Naive thymus-derived CD4-positive, alpha-beta T cell (primary cell): ENCODE measurements at regions not wholly inside any gene's neighbourhood (a gene's known extent, or its start where the extent isn't known, plus 50 kb on each side); places are given as distances from the start of the nearest gene placed in this dataset.

ENCODE experiments used
- ATAC-seq: fragments of 150-1000 bp; cut with Tn5 transposase; 2 replicates; pipeline ENCODE4 v1.10.0; 2021; ENCODE audit warnings: mild to moderate bottlenecking, moderate library complexity
- CTCF ChIA-PET: fragments of 350-600 bp; sonication (Branson Sonifier 250); formaldehyde crosslinking; loops from one replicate; lab custom pipeline; 2021; ENCODE audit warnings: antibody characterized with exemption; lab: Charles Lee
- POLR2A ChIA-PET: fragments of 350-600 bp; sonication (Branson Sonifier 250); formaldehyde crosslinking; loops from one replicate; lab custom pipeline; 2021; ENCODE audit warnings: antibody characterized with exemption, inconsistent platforms; lab: Charles Lee
- DNase-seq, 9 donors: peaks; one replicate each; pipeline versions ENCODE4 v3.0.0 to v3.0.0-alpha.2; 2020 to 2022; ENCODE audit warnings: mixed read lengths in 1 of 9
- H3K27ac ChIP-seq: one replicate; pipeline ENCODE4 v1.7.0; 2013; ENCODE audit warnings: mild to moderate bottlenecking, low read depth, low read length, moderate library complexity
- H3K27me3 ChIP-seq, 2 donors: one replicate each; pipeline ENCODE4 v1.7.0; 2013; ENCODE audit warnings: low read length in 2 of 2, mild to moderate bottlenecking in 2 of 2, moderate library complexity in 2 of 2; ENCODE audit not compliant: control insufficient read depth in 2 of 2, insufficient read depth in 2 of 2
- H3K36me3 ChIP-seq, 3 experiments: 1 replicate in 2 of 3; 2 replicates in 1 of 3; pipeline ENCODE4 v1.7.0; 2013; ENCODE audit warnings: low read length in 3 of 3, mild to moderate bottlenecking in 3 of 3, moderate library complexity in 1 of 3; ENCODE audit not compliant: insufficient read depth in 3 of 3, control insufficient read depth in 2 of 3
- H3K4me1 ChIP-seq, 2 donors: one replicate each; pipeline ENCODE4 v1.7.0; 2013; ENCODE audit warnings: low read length in 2 of 2, mild to moderate bottlenecking in 2 of 2, moderate library complexity in 1 of 2; ENCODE audit not compliant: control insufficient read depth in 2 of 2, insufficient read depth in 2 of 2
- H3K4me3 ChIP-seq: 2 replicates; pipeline ENCODE4 v1.7.0; 2013; ENCODE audit warnings: mild to moderate bottlenecking, low read length
- H3K9me3 ChIP-seq, 3 experiments: 1 replicate in 2 of 3; 2 replicates in 1 of 3; pipeline ENCODE4 v1.7.0; 2013; ENCODE audit warnings: low read length in 3 of 3; ENCODE audit not compliant: control insufficient read depth in 2 of 3
- H3K27ac Mint-ChIP-seq, 9 donors: one replicate each; pipeline ENCODE4 v1.8.0; 2020 to 2022; ENCODE audit warnings: mixed read lengths in 9 of 9, mild to moderate bottlenecking in 8 of 9, moderate library complexity in 5 of 9, inconsistent platforms in 2 of 9
- H3K27me3 Mint-ChIP-seq, 5 donors: one replicate each; pipeline ENCODE4 v1.8.0; 2021 to 2022; ENCODE audit warnings: mixed read lengths in 5 of 5, mild to moderate bottlenecking in 1 of 5
- H3K36me3 Mint-ChIP-seq, 5 donors: one replicate each; pipeline ENCODE4 v1.8.0; 2020 to 2022; ENCODE audit warnings: mixed read lengths in 5 of 5, mild to moderate bottlenecking in 3 of 5, inconsistent platforms in 1 of 5
- H3K4me1 Mint-ChIP-seq, 7 donors: one replicate each; pipeline ENCODE4 v1.8.0; 2020 to 2022; ENCODE audit warnings: mixed read lengths in 7 of 7, mild to moderate bottlenecking in 3 of 7, inconsistent platforms in 1 of 7
- H3K4me3 Mint-ChIP-seq, 10 donors: one replicate each; pipeline ENCODE4 v1.8.0; 2020 to 2022; ENCODE audit warnings: mild to moderate bottlenecking in 10 of 10, mixed read lengths in 10 of 10, moderate library complexity in 6 of 10, inconsistent platforms in 2 of 10
- H3K9me3 Mint-ChIP-seq, 11 donors: one replicate each; pipeline ENCODE4 v1.8.0; 2020 to 2022; ENCODE audit warnings: mixed read lengths in 11 of 11, mild to moderate bottlenecking in 4 of 11, inconsistent platforms in 1 of 11, moderate library complexity in 1 of 11
- intact Hi-C, 2 donors: fragments of 100-400 bp; cut with micrococcal nuclease; formaldehyde crosslinking; loops; one replicate each; pipeline ENCODE4 v1.15.1; 2023

- Histone ChIP-seq H3K27me3 (no peaks in the 10 kb centered on the region), H3K9me3 (no peaks in the 10 kb centered on the region), H3K36me3 (no peaks in the 10 kb centered on the region), H3K4me1 (no peaks in the 10 kb centered on the region), H3K27ac (no peak overlapping the region), H3K4me3 (no peak overlapping the region)
- ChIA-PET CTCF (no interaction called here), POLR2A (no interaction called here)
- intact Hi-C loops = no loop called here
- H3K36me3 Mint-ChIP-seq = peaks cover 0 to 5% (median 0%) of the 10 kb centered on the region in 5 donors
- ATAC-seq (no peak), DNase-seq (no peak)
- H3K4me3 Mint-ChIP-seq = no peak overlapping the region
- peaks cover 0 to 12% (median 3%) of the 10 kb centered on the region in 11 donors for H3K9me3 Mint-ChIP-seq
- peaks cover 12 to 33% (median 23%) of the 10 kb centered on the region in 5 donors for H3K27me3 Mint-ChIP-seq
- H3K27ac Mint-ChIP-seq = no peak overlapping the region
- no peaks in the 10 kb centered on the region for H3K4me1 Mint-ChIP-seq
Observed at GRCh38 chr3:124526601-124527000, 203.7 kb upstream of the UMPS start.

- Histone ChIP-seq H3K36me3 (no peaks in the 10 kb centered on the region), H3K27me3 (no peaks in the 10 kb centered on the region), H3K4me3 (no peak overlapping the region), H3K27ac (no peak overlapping the region), H3K4me1 (no peaks in the 10 kb centered on the region), H3K9me3 (no peaks in the 10 kb centered on the region)
- ChIA-PET POLR2A (no interaction called here), CTCF (no interaction called here)
- ATAC-seq (no peak), DNase-seq (no peak)
- Mint-ChIP-seq H3K36me3 (peaks cover 0 to 5% (median 0%) of the 10 kb centered on the region in 5 donors), H3K27ac (no peak overlapping the region), H3K4me3 (no peak overlapping the region), H3K27me3 (peaks cover 13 to 41% (median 35%) of the 10 kb centered on the region in 5 donors), H3K9me3 (peaks cover 0 to 11% (median 3%) of the 10 kb centered on the region in 11 donors), H3K4me1 (no peaks in the 10 kb centered on the region)
- intact Hi-C loops = no loop called here
Observed at GRCh38 chr3:124529826-124530571, 200.3 kb upstream of the UMPS start.

GRCh38 chr3:124530916-124531315 is 199.3 kb upstream of the UMPS start:
- intact Hi-C loops = no loop called here
- Mint-ChIP-seq H3K36me3 (peaks cover 0 to 5% (median 0%) of the 10 kb centered on the region in 5 donors), H3K4me1 (no peaks in the 10 kb centered on the region), H3K27ac (no peak overlapping the region), H3K9me3 (peaks cover 0 to 5% (median 0%) of the 10 kb centered on the region in 11 donors), H3K27me3 (peaks cover 13 to 41% (median 30%) of the 10 kb centered on the region in 5 donors), H3K4me3 (no peak overlapping the region)
- Histone ChIP-seq H3K4me3 (no peak overlapping the region), H3K9me3 (no peaks in the 10 kb centered on the region), H3K27me3 (no peaks in the 10 kb centered on the region), H3K36me3 (no peaks in the 10 kb centered on the region), H3K27ac (no peak overlapping the region), H3K4me1 (no peaks in the 10 kb centered on the region)
- POLR2A ChIA-PET = no interaction called here
- no peak for DNase-seq
- no peak for ATAC-seq
- CTCF ChIA-PET = no interaction called here

- H3K27ac Mint-ChIP-seq = no peak overlapping the region
- peaks cover 0 to under 1% (median 0%) of the 10 kb centered on the region in 5 donors for H3K36me3 Mint-ChIP-seq
- Histone ChIP-seq H3K4me1 (no peaks in the 10 kb centered on the region), H3K9me3 (no peaks in the 10 kb centered on the region), H3K27ac (no peak overlapping the region), H3K4me3 (no peak overlapping the region), H3K27me3 (no peaks in the 10 kb centered on the region), H3K36me3 (no peaks in the 10 kb centered on the region)
- H3K4me1 Mint-ChIP-seq = no peaks in the 10 kb centered on the region
- ATAC-seq (no peak), DNase-seq (no peak)
- ChIA-PET POLR2A (no interaction called here), CTCF (no interaction called here)
- H3K4me3 Mint-ChIP-seq = no peak overlapping the region
- peaks cover 0 to under 1% (median 0%) of the 10 kb centered on the region in 11 donors for H3K9me3 Mint-ChIP-seq
- intact Hi-C loops = no loop called here
- H3K27me3 Mint-ChIP-seq = peaks cover 7 to 40% (median 30%) of the 10 kb centered on the region in 5 donors
Observed at GRCh38 chr3:124532071-124532470, 198.2 kb upstream of the UMPS start.

- ChIA-PET POLR2A (no interaction called here), CTCF (interaction anchor here (0.6 kb wide), 1 partner anchor 15 kb away, joined by 4 read pairs; no protein-coding TSS in a partner anchor)
- DNase-seq (no peak), ATAC-seq (no peak)
- intact Hi-C loops = no loop called here
- Histone ChIP-seq H3K36me3 (no peaks in the 10 kb centered on the region), H3K27ac (no peak overlapping the region), H3K27me3 (no peaks in the 10 kb centered on the region), H3K9me3 (no peaks in the 10 kb centered on the region), H3K4me1 (no peaks in the 10 kb centered on the region), H3K4me3 (no peak overlapping the region)
- Mint-ChIP-seq H3K4me1 (no peaks in the 10 kb centered on the region), H3K9me3 (no peaks in the 10 kb centered on the region), H3K27me3 (peaks cover 0 to 27% (median 16%) of the 10 kb centered on the region in 5 donors), H3K4me3 (no peak overlapping the region), H3K36me3 (no peaks in the 10 kb centered on the region), H3K27ac (no peak overlapping the region)
Observed at GRCh38 chr3:124535306-124535705, 194.9 kb upstream of the UMPS start.

GRCh38 chr3:124540550-124541211 is 189.6 kb upstream of the UMPS start:
- H3K9me3 ChIP-seq = no peaks in the 10 kb centered on the region
- no peak overlapping the region for H3K4me3 Mint-ChIP-seq
- peaks cover 0 to 2% (median 0%) of the 10 kb centered on the region in 11 donors for H3K9me3 Mint-ChIP-seq
- ChIA-PET CTCF (interaction anchor here (1.3 to 1.4 kb wide), 2 partner anchors 8 to 18 kb away, joined by 3 read pairs; no protein-coding TSS in a partner anchor), POLR2A (no interaction called here)
- H3K4me3 ChIP-seq = no peak overlapping the region
- H3K27ac Mint-ChIP-seq = no peak overlapping the region
- ATAC-seq (no peak), DNase-seq (no peak)
- no peaks in the 10 kb centered on the region for H3K36me3 Mint-ChIP-seq
- no peaks in the 10 kb centered on the region for H3K27me3 ChIP-seq
- no peak overlapping the region for H3K27ac ChIP-seq
- H3K36me3 ChIP-seq = no peaks in the 10 kb centered on the region
- intact Hi-C loops = no loop called here
- no peaks in the 10 kb centered on the region for H3K4me1 ChIP-seq
- H3K27me3 Mint-ChIP-seq = peaks cover 0 to 24% (median 3%) of the 10 kb centered on the region in 5 donors
- H3K4me1 Mint-ChIP-seq = no peaks in the 10 kb centered on the region
